CD14-positive monocyte (primary cell): ENCODE measurements at regions not wholly inside any gene's neighbourhood (a gene's known extent, or its start where the extent isn't known, plus 50 kb on each side); places are given as distances from the start of the nearest gene placed in this dataset.

Experiments used
- DNase-seq, 3 donors: peaks; one replicate each; pipeline ENCODE4 v3.0.0-alpha.2; 2011 to 2022
- H2AFZ ChIP-seq: 2 replicates; pipeline ENCODE4 v1.6.0; 2012; ENCODE audit warnings: mild to moderate bottlenecking, low read depth, low read length, inconsistent platforms; ENCODE audit not compliant: insufficient read depth, poor library complexity, severe bottlenecking
- H3K27ac ChIP-seq, 2 donors: 1 replicate in 1 of 2; 2 replicates in 1 of 2; pipeline ENCODE4 v1.5.1; 2012 to 2013; ENCODE audit warnings: low read length in 2 of 2, control low read depth in 1 of 2, inconsistent platforms in 1 of 2, low read depth in 1 of 2, mild to moderate bottlenecking in 1 of 2
- H3K27me3 ChIP-seq, 2 donors: one replicate each; pipeline versions ENCODE4 v1.6.0 to v1.6.1; 2011 to 2013; ENCODE audit warnings: low read length in 2 of 2; ENCODE audit not compliant: control insufficient read depth in 2 of 2, insufficient read depth in 2 of 2
- H3K36me3 ChIP-seq, 2 donors: replicated peaks in 1 of 2; 1 replicate in 1 of 2; 2 replicates in 1 of 2; pipeline versions ENCODE4 v1.5.1 to v1.6.1; 2012 to 2013; ENCODE audit warnings: low read length in 2 of 2, control low read depth in 1 of 2, inconsistent platforms in 1 of 2, mild to moderate bottlenecking in 1 of 2; ENCODE audit not compliant: insufficient read depth in 2 of 2, control insufficient read depth in 1 of 2
- H3K4me1 ChIP-seq, 2 donors: 1 replicate in 1 of 2; 2 replicates in 1 of 2; pipeline versions ENCODE4 v1.5.1 to v1.6.1; 2012 to 2013; ENCODE audit warnings: low read length in 2 of 2, control low read depth in 1 of 2, inconsistent platforms in 1 of 2, mild to moderate bottlenecking in 1 of 2, moderate library complexity in 1 of 2; ENCODE audit not compliant: insufficient read depth in 2 of 2, control insufficient read depth in 1 of 2
- H3K4me2 ChIP-seq: replicated peaks from 2 replicates; pipeline ENCODE3; 2012; ENCODE audit warnings: low read length, moderate library complexity, mild to moderate bottlenecking; ENCODE audit not compliant: poor library complexity, severe bottlenecking; ENCODE audit errors: extremely low read depth
- H3K4me3 ChIP-seq, 3 experiments: fragments of 200-600 bp in 1 of 3; sonication (generic) in 1 of 3; replicated peaks in 1 of 3; 1 replicate in 2 of 3; 2 replicates in 1 of 3; pipeline ENCODE4 v1.5.1; 2011 to 2013; ENCODE audit warnings: low read length in 3 of 3, mild to moderate bottlenecking in 3 of 3, control low read depth in 2 of 3, low read depth in 2 of 3, inconsistent platforms in 1 of 3, moderate library complexity in 1 of 3
- H3K79me2 ChIP-seq: 2 replicates; pipeline ENCODE4 v1.6.0; 2012; ENCODE audit warnings: mild to moderate bottlenecking, control low read depth, inconsistent platforms, low read length, moderate library complexity; ENCODE audit not compliant: insufficient read depth
- H3K9ac ChIP-seq: 2 replicates; pipeline ENCODE4 v1.6.0; 2017; ENCODE audit warnings: low read length, mild to moderate bottlenecking; ENCODE audit not compliant: insufficient read depth, poor library complexity, severe bottlenecking
- H3K9me3 ChIP-seq, 2 donors: replicated peaks in 1 of 2; 1 replicate in 1 of 2; 2 replicates in 1 of 2; pipeline versions ENCODE4 v1.5.1 to v1.6.1; 2012 to 2013; ENCODE audit warnings: low read length in 2 of 2, control low read depth in 1 of 2; ENCODE audit not compliant: control insufficient read depth in 1 of 2, insufficient read depth in 1 of 2
- H4K20me1 ChIP-seq: 2 replicates; pipeline ENCODE4 v1.6.0; 2012; ENCODE audit warnings: mild to moderate bottlenecking, low read length, control low read depth, moderate library complexity; ENCODE audit not compliant: insufficient read depth
- H3K27ac Mint-ChIP-seq, 7 donors: one replicate each; pipeline ENCODE4 v1.8.0; 2020; ENCODE audit warnings: mild to moderate bottlenecking in 7 of 7, mixed read lengths in 7 of 7, moderate library complexity in 6 of 7, inconsistent platforms in 2 of 7
- H3K27me3 Mint-ChIP-seq, 3 donors: one replicate each; pipeline ENCODE4 v1.8.0; 2021 to 2022; ENCODE audit warnings: low read depth in 3 of 3, mild to moderate bottlenecking in 3 of 3, mixed read lengths in 3 of 3, moderate library complexity in 3 of 3, inconsistent platforms in 1 of 3
- H3K36me3 Mint-ChIP-seq, 2 donors: one replicate each; pipeline ENCODE4 v1.8.0; 2020; ENCODE audit warnings: mixed read lengths in 2 of 2, inconsistent platforms in 1 of 2, mild to moderate bottlenecking in 1 of 2
- H3K4me1 Mint-ChIP-seq: one replicate; pipeline ENCODE4 v1.8.0; 2020; ENCODE audit warnings: mild to moderate bottlenecking, mixed read lengths
- H3K4me3 Mint-ChIP-seq, 2 donors: one replicate each; pipeline ENCODE4 v1.8.0; 2020; ENCODE audit warnings: mild to moderate bottlenecking in 2 of 2, mixed read lengths in 2 of 2, moderate library complexity in 1 of 2
- H3K9me3 Mint-ChIP-seq, 7 donors: one replicate each; pipeline ENCODE4 v1.8.0; 2020 to 2022; ENCODE audit warnings: mixed read lengths in 7 of 7, mild to moderate bottlenecking in 6 of 7, moderate library complexity in 6 of 7, inconsistent platforms in 2 of 7
- CTCF ChIP-seq: fragments of 200-600 bp; IDR thresholded peaks from one replicate; pipeline ENCODE4 v1.8.0; 2022; ENCODE audit warnings: antibody characterized with exemption, mild to moderate bottlenecking
- WGBS: methylation state at CpG from one replicate; pipeline ENCODE4 v1.1.5; 2013; ENCODE audit warnings: missing lambda C conversion rate; ENCODE audit not compliant: insufficient coverage; 5-methylcytosine and 5-hydroxymethylcytosine counted together
- intact Hi-C, 2 donors: fragments of 100-400 bp; cut with micrococcal nuclease; formaldehyde crosslinking; loops; one replicate each; pipeline versions ENCODE4 v1.15.0 to v1.15.1; 2023

DNA sequence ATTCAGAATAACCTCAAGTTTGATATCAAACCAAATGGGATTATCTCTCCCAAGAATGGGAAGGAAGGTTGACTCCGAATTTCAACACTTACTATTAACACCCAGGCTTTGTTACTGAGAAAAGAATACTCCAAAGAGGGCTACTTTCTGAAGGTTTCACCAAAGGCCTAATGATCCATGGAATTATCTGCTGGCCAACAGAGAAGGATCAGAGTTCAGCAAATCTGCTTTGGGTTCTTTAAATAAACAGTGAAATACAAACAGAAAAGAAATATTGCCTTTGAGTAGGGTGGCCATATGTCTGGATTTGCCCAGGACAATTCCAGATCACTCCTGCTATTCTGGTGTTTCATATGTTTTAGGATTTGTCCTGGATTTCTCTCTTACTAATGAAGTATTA is 564.5 kb upstream of the PSMD7 start:
- H3K36me3 Mint-ChIP-seq = no peaks in the 10 kb centered on the region

DNA sequence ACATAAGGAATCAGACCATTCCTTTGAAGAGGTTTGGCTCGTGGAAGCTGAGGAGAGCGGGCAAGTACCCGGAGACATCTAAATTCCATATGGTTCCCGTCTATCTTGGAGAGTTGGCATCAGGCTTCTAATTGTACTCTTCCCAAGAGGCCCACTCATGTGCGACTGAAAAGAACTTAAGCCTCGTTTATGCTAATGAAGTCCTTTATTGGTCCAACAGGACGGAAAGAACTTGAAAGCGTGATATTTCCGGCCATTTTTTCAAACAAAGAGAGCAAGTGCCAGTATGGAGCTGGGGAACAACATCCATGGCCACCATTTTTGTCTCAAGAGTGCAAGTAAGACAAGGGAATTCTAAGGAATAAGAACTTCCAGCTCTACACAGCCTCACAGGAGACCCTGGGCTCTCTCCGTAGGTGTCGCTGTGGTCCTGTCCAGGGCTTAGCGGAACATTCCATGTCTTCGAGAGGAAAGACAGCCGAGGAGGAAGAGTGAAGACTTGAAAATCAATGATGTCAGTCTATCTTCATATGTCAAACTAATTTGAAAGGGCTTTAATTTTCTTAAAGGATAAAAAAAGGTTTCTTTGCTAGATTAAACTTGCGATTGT is 566.0 kb upstream of the PSMD7 start:
- H3K79me2 ChIP-seq = no peaks in the 10 kb centered on the region
- H3K27ac Mint-ChIP-seq = no peak overlapping the region
- H3K9me3 Mint-ChIP-seq = peaks cover 0 to 27% (median 8%) of the 10 kb centered on the region in 7 donors
- no peak overlapping the region for H3K4me3 Mint-ChIP-seq
- no peak overlapping the region for H3K27ac ChIP-seq
- 86% methylated on average over 6 of the region's 15 CpGs for WGBS
- H3K27me3 ChIP-seq = no peaks in the 10 kb centered on the region
- H3K27me3 Mint-ChIP-seq = peaks cover 0 to 1% (median 0%) of the 10 kb centered on the region in 3 donors
- H3K4me1 Mint-ChIP-seq = no peaks in the 10 kb centered on the region
- no peak for TF ChIP-seq CTCF
- no peak overlapping the region for H3K9ac ChIP-seq
- peaks cover 5 to 8% of the 10 kb centered on the region in 2 donors for H3K9me3 ChIP-seq
- H3K36me3 Mint-ChIP-seq = no peaks in the 10 kb centered on the region
- DNase-seq = no peak
- no peak overlapping the region for H3K4me2 ChIP-seq
- H3K36me3 ChIP-seq = no peaks in the 10 kb centered on the region
- intact Hi-C loops = no loop called here
- H3K4me3 ChIP-seq = no peak overlapping the region
- H3K4me1 ChIP-seq = no peaks in the 10 kb centered on the region
- H2AFZ ChIP-seq = no peak overlapping the region
- H4K20me1 ChIP-seq = no peaks in the 10 kb centered on the region

More for the DNA sequence above, 564.5 kb upstream of the PSMD7 start:
- no peak for TF ChIP-seq CTCF
- Histone ChIP-seq H3K27me3 (no peaks in the 10 kb centered on the region), H3K9ac (no peak overlapping the region), H3K79me2 (no peaks in the 10 kb centered on the region), H3K4me3 (no peak overlapping the region), H3K4me1 (no peaks in the 10 kb centered on the region), H3K27ac (no peak overlapping the region), H3K4me2 (no peak overlapping the region), H3K36me3 (no peaks in the 10 kb centered on the region), H4K20me1 (no peaks in the 10 kb centered on the region), H2AFZ (no peak overlapping the region), H3K9me3 (peaks cover 3 to 5% of the 10 kb centered on the region in 2 donors)
- Mint-ChIP-seq H3K27me3 (peaks cover 0 to 1% (median 0%) of the 10 kb centered on the region in 3 donors), H3K27ac (no peak overlapping the region), H3K4me3 (no peak overlapping the region), H3K4me1 (no peaks in the 10 kb centered on the region), H3K9me3 (peaks cover 0 to 23% (median 6%) of the 10 kb centered on the region in 7 donors)
- WGBS = no CpG with 5 or more reads among the region's 1 CpG
- intact Hi-C loops = no loop called here
- no peak for DNase-seq
